ENCODE measurements at regions not wholly inside any gene's neighbourhood (a gene's known extent, or its start where the extent isn't known, plus 50 kb on each side); places are given as distances from the start of the nearest gene placed in this dataset.
A peak's percentile ranks its signal among the peaks of the same experiment; 100 is the strongest.

GRCh38 chr18:56221195-56222065 lies 417.0 kb downstream of the TXNL1 start:
- Histone ChIP-seq H3K4me1 (peaks cover 3 to 7% (median 3%) of the 10 kb centered on the region in 3 donors), H3K9me3 (no peaks in the 10 kb centered on the region), H3K4me3 (no peak overlapping the region), H3K36me3 (no peaks in the 10 kb centered on the region), H3K27ac (peak overlapping the region; percentile 20 to 54 (median 42)), H3K27me3 (no peaks in the 10 kb centered on the region)
- intact Hi-C loops (cut with DNase I) = no loop called here
- FAIRE-seq = no peak
- peak; percentile 92 to 96 (median 93) for ATAC-seq
- TF ChIP-seq, protein P1, sequence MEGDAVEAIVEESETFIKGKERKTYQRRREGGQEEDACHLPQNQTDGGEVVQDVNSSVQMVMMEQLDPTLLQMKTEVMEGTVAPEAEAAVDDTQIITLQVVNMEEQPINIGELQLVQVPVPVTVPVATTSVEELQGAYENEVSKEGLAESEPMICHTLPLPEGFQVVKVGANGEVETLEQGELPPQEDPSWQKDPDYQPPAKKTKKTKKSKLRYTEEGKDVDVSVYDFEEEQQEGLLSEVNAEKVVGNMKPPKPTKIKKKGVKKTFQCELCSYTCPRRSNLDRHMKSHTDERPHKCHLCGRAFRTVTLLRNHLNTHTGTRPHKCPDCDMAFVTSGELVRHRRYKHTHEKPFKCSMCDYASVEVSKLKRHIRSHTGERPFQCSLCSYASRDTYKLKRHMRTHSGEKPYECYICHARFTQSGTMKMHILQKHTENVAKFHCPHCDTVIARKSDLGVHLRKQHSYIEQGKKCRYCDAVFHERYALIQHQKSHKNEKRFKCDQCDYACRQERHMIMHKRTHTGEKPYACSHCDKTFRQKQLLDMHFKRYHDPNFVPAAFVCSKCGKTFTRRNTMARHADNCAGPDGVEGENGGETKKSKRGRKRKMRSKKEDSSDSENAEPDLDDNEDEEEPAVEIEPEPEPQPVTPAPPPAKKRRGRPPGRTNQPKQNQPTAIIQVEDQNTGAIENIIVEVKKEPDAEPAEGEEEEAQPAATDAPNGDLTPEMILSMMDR (IDR thresholded peaks at IDR 0.05) = no peak
- WGBS, 2 donors = 37 to 40% methylated on average over 5 of the region's 5 CpGs
- peak; percentile 73 to 85 (median 82) for DNase-seq

DNA sequence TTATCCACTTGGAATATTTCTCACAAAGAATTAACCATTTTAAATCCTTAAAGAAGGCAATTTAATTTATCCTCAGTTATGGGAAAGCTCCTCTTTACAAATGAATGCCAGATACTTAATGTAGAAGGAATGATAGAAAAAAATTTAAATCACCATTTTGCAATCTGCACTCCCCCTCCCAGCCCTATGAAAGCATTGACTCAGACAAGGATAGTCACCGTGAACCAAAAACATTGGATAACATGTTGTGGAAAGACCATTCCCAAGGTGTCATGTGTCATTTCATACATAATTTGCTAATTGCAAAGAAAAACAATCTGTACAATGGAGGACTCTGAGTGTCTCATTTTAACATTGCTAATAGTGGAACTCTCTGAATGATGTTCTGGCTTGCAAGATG lies 421.0 kb downstream of the TXNL1 start:
- FAIRE-seq = no peak
- ATAC-seq = no peak
- Histone ChIP-seq H3K4me1 (peaks cover 6 to 8% (median 7%) of the 10 kb centered on the region in 3 donors), H3K4me3 (no peak overlapping the region), H3K36me3 (no peaks in the 10 kb centered on the region), H3K9me3 (no peaks in the 10 kb centered on the region), H3K27ac (no peak overlapping the region), H3K27me3 (no peaks in the 10 kb centered on the region)
- 92 to 95% methylated on average over 1 of the region's 1 CpG for WGBS, 2 donors
- no peak for DNase-seq
- intact Hi-C loops (cut with DNase I) = no loop called here
- TF ChIP-seq, protein P1 (IDR thresholded peaks at IDR 0.05) = no peak

DNA sequence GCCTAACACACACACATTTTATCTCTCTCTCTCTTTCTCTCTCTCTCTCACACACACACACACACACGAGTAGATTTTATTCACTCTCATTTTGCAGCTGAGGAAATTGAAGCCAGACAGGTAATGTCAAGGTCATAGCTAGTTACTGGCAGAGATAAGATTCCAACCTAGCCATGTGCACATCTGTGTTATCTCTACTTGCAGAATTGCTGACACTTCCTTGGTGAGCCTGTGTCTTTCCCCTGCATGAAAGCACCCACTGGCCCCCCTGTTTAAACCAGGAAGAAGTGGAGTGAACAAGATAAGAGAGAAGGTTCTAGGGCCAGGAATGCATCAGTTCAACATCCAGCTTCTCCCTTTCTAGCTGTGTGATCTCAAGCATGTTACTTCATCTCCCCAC lies 423.7 kb downstream of the TXNL1 start:
- TF ChIP-seq, protein P1 (IDR thresholded peaks at IDR 0.05) = no peak
- H3K36me3 ChIP-seq = no peaks in the 10 kb centered on the region
- peak; percentile 42 to 85 (median 63) for ATAC-seq
- H3K4me1 ChIP-seq = peaks cover 0 to 4% (median 3%) of the 10 kb centered on the region in 3 donors
- no peaks in the 10 kb centered on the region for H3K9me3 ChIP-seq
- no peak for FAIRE-seq
- H3K27ac ChIP-seq = no peak overlapping the region
- no peak overlapping the region for H3K4me3 ChIP-seq
- no peaks in the 10 kb centered on the region for H3K27me3 ChIP-seq
- intact Hi-C loops (cut with DNase I) = no loop called here
- WGBS, 2 donors = 8 to 13% methylated on average over 1 of the region's 1 CpG
- peak in 2 of 6 donors; percentile 7 to 26 for DNase-seq

- ATAC-seq (no peak), FAIRE-seq (no peak), DNase-seq (no peak)
- Histone ChIP-seq H3K36me3 (no peaks in the 10 kb centered on the region), H3K4me1 (peaks cover 0 to 4% (median 3%) of the 10 kb centered on the region in 3 donors), H3K27ac (no peak overlapping the region), H3K4me3 (no peak overlapping the region), H3K9me3 (no peaks in the 10 kb centered on the region), H3K27me3 (no peaks in the 10 kb centered on the region)
- 88 to 89% methylated on average over 3 of the region's 3 CpGs for WGBS, 2 donors
- intact Hi-C loops (cut with DNase I) = no loop called here
- TF ChIP-seq, protein P1 (IDR thresholded peaks at IDR 0.05) = no peak
Observed at GRCh38 chr18:56210520-56210919, 427.9 kb downstream of the TXNL1 start.

- Histone ChIP-seq H3K4me3 (no peak overlapping the region), H3K27ac (no peak overlapping the region), H3K9me3 (no peaks in the 10 kb centered on the region), H3K4me1 (no peaks in the 10 kb centered on the region), H3K36me3 (no peaks in the 10 kb centered on the region), H3K27me3 (no peaks in the 10 kb centered on the region)
- TF ChIP-seq, protein P1 (IDR thresholded peaks at IDR 0.05) = no peak
- ATAC-seq (no peak), FAIRE-seq (no peak), DNase-seq (no peak)
- 97 to 100% methylated on average over 6 of the region's 6 CpGs for WGBS, 2 donors
- intact Hi-C loops (cut with DNase I) = no loop called here
Observed at GRCh38 chr18:56207989-56208388, 430.4 kb downstream of the TXNL1 start.

All from pancreas (tissue), 10 donors.